ENCODE measurements at regions not wholly inside any gene's neighbourhood (a gene's known extent, or its start where the extent isn't known, plus 50 kb on each side); places are given as distances from the start of the nearest gene placed in this dataset.

GRCh38 chr5:96316017-96316416, 117.0 kb downstream of the PCSK1 start (continued):
- TF ChIP-seq RAD21 (IDR thresholded peaks at IDR 0.05; ENCODE audit: low read length) (no peak), RCOR1 (IDR thresholded peaks at IDR 0.05; ENCODE audit: low read length) (no peak), PBX3 (IDR thresholded peaks at IDR 0.05) (no peak), SMC3 (IDR thresholded peaks at IDR 0.05; ENCODE audit: low read depth, low read length) (no peak), GATA2 (CRISPR knock-in tag; IDR thresholded peaks at IDR 0.05) (no peak)

- no peak for DNase-seq
- Histone ChIP-seq H3K9me2 (no peaks in the 10 kb centered on the region), H3K27ac (ENCODE audit: low read depth in 2 of 2, low read length in 1 of 2) (no peak overlapping the region), H2AFZ (ENCODE audit: low read depth) (no peak overlapping the region), H3K4me1 (ENCODE audit: control insufficient read depth in 1 of 2, insufficient read depth in 2 of 2, low read depth in 1 of 2, low read length in 1 of 2) (peaks cover 0 to 10% of the 10 kb centered on the region in 2 experiments; a peak in 3 of 4 replicates), H3K36me3 (replicated peaks in 1 of 2; ENCODE audit: control insufficient read depth in 1 of 2, insufficient read depth in 2 of 2, low read length in 1 of 2) (peaks cover 0 to 11% of the 10 kb centered on the region in 2 experiments), H3K27me3 (ENCODE audit: insufficient read depth) (no peaks in the 10 kb centered on the region), H3F3A (replicated peaks; ENCODE audit: insufficient read depth) (no peaks in the 10 kb centered on the region), H3K79me2 (ENCODE audit: insufficient read depth) (no peaks in the 10 kb centered on the region), H3K9ac (no peak overlapping the region), H3K4me3 (ENCODE audit: low read depth in 2 of 2, low read length in 1 of 2) (no peak overlapping the region), H4K20me1 (ENCODE audit: insufficient read depth) (no peaks in the 10 kb centered on the region), H3K9me3 (peaks cover 7% of the 10 kb centered on the region), H3K4me2 (no peak overlapping the region)
- CTCF ChIA-PET, result interaction anchor here (0.9 kb wide), 1 partner anchor 29 kb away, joined by 4 read pairs; no protein-coding TSS in a partner anchor
- TF ChIP-seq, protein P1, sequence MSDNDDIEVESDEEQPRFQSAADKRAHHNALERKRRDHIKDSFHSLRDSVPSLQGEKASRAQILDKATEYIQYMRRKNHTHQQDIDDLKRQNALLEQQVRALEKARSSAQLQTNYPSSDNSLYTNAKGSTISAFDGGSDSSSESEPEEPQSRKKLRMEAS (IDR thresholded peaks at IDR 0.05; ENCODE audit: low read depth), result no peak
- TF ChIP-seq, protein P2, sequence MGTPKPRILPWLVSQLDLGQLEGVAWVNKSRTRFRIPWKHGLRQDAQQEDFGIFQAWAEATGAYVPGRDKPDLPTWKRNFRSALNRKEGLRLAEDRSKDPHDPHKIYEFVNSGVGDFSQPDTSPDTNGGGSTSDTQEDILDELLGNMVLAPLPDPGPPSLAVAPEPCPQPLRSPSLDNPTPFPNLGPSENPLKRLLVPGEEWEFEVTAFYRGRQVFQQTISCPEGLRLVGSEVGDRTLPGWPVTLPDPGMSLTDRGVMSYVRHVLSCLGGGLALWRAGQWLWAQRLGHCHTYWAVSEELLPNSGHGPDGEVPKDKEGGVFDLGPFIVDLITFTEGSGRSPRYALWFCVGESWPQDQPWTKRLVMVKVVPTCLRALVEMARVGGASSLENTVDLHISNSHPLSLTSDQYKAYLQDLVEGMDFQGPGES (IDR thresholded peaks at IDR 0.05; ENCODE audit: low read depth, low read length), result no peak
- TF ChIP-seq GABPA (IDR thresholded peaks at IDR 0.05; ENCODE audit: low read depth), result no peak
- no peak for TF ChIP-seq RFX5 (IDR thresholded peaks at IDR 0.05; ENCODE audit: low read length)
- TF ChIP-seq, protein P3, sequence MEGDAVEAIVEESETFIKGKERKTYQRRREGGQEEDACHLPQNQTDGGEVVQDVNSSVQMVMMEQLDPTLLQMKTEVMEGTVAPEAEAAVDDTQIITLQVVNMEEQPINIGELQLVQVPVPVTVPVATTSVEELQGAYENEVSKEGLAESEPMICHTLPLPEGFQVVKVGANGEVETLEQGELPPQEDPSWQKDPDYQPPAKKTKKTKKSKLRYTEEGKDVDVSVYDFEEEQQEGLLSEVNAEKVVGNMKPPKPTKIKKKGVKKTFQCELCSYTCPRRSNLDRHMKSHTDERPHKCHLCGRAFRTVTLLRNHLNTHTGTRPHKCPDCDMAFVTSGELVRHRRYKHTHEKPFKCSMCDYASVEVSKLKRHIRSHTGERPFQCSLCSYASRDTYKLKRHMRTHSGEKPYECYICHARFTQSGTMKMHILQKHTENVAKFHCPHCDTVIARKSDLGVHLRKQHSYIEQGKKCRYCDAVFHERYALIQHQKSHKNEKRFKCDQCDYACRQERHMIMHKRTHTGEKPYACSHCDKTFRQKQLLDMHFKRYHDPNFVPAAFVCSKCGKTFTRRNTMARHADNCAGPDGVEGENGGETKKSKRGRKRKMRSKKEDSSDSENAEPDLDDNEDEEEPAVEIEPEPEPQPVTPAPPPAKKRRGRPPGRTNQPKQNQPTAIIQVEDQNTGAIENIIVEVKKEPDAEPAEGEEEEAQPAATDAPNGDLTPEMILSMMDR (IDR thresholded peaks at IDR 0.05), result no peak
- TF ChIP-seq RXRA (IDR thresholded peaks at IDR 0.05; ENCODE audit: borderline replicate concordance, low read depth), result no peak
- no peak for TF ChIP-seq CHD2 (IDR thresholded peaks at IDR 0.05; ENCODE audit: low read length, partially characterized antibody)
- TF ChIP-seq FOSL2 (IDR thresholded peaks at IDR 0.05; ENCODE audit: borderline replicate concordance, low read depth), result no peak
- POLR2A ChIA-PET, result no interaction called here
Observed at GRCh38 chr5:96315431-96315830, 117.6 kb downstream of the PCSK1 start.

All from SK-N-SH (cell line).